Breast epithelium (tissue), 3 donors: ENCODE measurements at regions not wholly inside any gene's neighbourhood (a gene's known extent, or its start where the extent isn't known, plus 50 kb on each side); places are given as distances from the start of the nearest gene placed in this dataset.

Source experiments
- CTCF ChIP-seq, 3 donors: fragments of 450-650 bp; IDR thresholded peaks; one replicate each; pipeline ENCODE4 v1.5.1; 2016 to 2017; ENCODE audit warnings: antibody characterized with exemption in 3 of 3, mild to moderate bottlenecking in 3 of 3, moderate library complexity in 3 of 3
- POLR2A ChIP-seq: fragments of 450-650 bp; IDR thresholded peaks from one replicate; pipeline ENCODE4 v1.6.1; 2016; ENCODE audit warnings: antibody characterized with exemption, mild to moderate bottlenecking, moderate library complexity
- POLR2AphosphoS5 ChIP-seq, 3 donors: sonication (generic); formaldehyde crosslinking; IDR thresholded peaks; one replicate each; pipeline ENCODE4 v1.6.1; 2017; ENCODE audit warnings: antibody characterized with exemption in 3 of 3

- no peak for TF ChIP-seq CTCF (IDR thresholded peaks at IDR 0.05)
- no peak for TF ChIP-seq POLR2AphosphoS5 (IDR thresholded peaks at IDR 0.05)
- TF ChIP-seq POLR2A, result no peak
These were observed 71.2 kb downstream of the MYCN start for GRCh38 chr2:16011621-16011960.
